HG03196 (cell line): ENCODE measurements at regions not wholly inside any gene's neighbourhood (a gene's known extent, or its start where the extent isn't known, plus 50 kb on each side); places are given as distances from the start of the nearest gene placed in this dataset.

Experiments
- ATAC-seq: cut with Tn5 transposase; IDR thresholded peaks from one replicate; pipeline ENCODE4 v1.9.1; 2021; ENCODE audit not compliant: unreplicated experiment

- no peak for ATAC-seq
Observed at GRCh38 chr2:52964916-52965530, 802.6 kb upstream of the CHAC2 start.

GRCh38 chr2:52961403-52961802, 806.2 kb upstream of the CHAC2 start:
- ATAC-seq: no peak

- ATAC-seq: no peak
Observed at GRCh38 chr2:52960881-52961280, 806.7 kb upstream of the CHAC2 start.

- no peak for ATAC-seq
Observed at GRCh38 chr2:52959801-52960200, 807.8 kb upstream of the CHAC2 start.

GRCh38 chr2:52956766-52957165, 810.8 kb upstream of the CHAC2 start:
- ATAC-seq: no peak

GRCh38 chr2:52956118-52956517, 811.5 kb upstream of the CHAC2 start:
- ATAC-seq: no peak

- no peak for ATAC-seq
Observed at GRCh38 chr2:52955079-52955478, 812.5 kb upstream of the CHAC2 start.

GRCh38 chr2:52940101-52940500, 827.5 kb upstream of the CHAC2 start:
- ATAC-seq: no peak

GRCh38 chr2:52939250-52939649, 828.4 kb upstream of the CHAC2 start:
- ATAC-seq: no peak

GRCh38 chr2:52936029-52936428, 831.6 kb upstream of the CHAC2 start:
- ATAC-seq: no peak

- peak; percentile 30 for ATAC-seq
Observed at GRCh38 chr2:52934920-52935640, 832.5 kb upstream of the CHAC2 start.

GRCh38 chr2:52934323-52934898, 833.2 kb upstream of the CHAC2 start:
- ATAC-seq: peak; percentile 81

- ATAC-seq: no peak
Observed at GRCh38 chr2:52933878-52934277, 833.7 kb upstream of the CHAC2 start.

- ATAC-seq: no peak
Observed at GRCh38 chr2:52931660-52932059, 835.9 kb upstream of the CHAC2 start.

GRCh38 chr2:52929412-52929811, 838.2 kb upstream of the CHAC2 start:
- ATAC-seq: no peak

GRCh38 chr2:52919673-52920072, 847.9 kb upstream of the CHAC2 start:
- no peak for ATAC-seq

GRCh38 chr2:52918551-52918950, 849.1 kb upstream of the CHAC2 start:
- ATAC-seq: no peak

- ATAC-seq: no peak
Observed at GRCh38 chr2:52916981-52917380, 850.6 kb upstream of the CHAC2 start.

- no peak for ATAC-seq
Observed at GRCh38 chr2:52904355-52904891, 863.2 kb upstream of the CHAC2 start.

GRCh38 chr2:52897511-52898044, 870.0 kb upstream of the CHAC2 start:
- no peak for ATAC-seq

GRCh38 chr2:52895726-52896340, 871.8 kb upstream of the CHAC2 start:
- no peak for ATAC-seq
